Uterus (tissue), 2 donors: ENCODE measurements at regions not wholly inside any gene's neighbourhood (a gene's known extent, or its start where the extent isn't known, plus 50 kb on each side); places are given as distances from the start of the nearest gene placed in this dataset.

Experiments
- POLR2A ChIP-seq, 2 donors: fragments of 450-650 bp; IDR thresholded peaks; one replicate each; pipeline ENCODE4 v1.6.1; 2016; ENCODE audit warnings: antibody characterized with exemption in 2 of 2, mild to moderate bottlenecking in 1 of 2, moderate library complexity in 1 of 2
- TF ChIP-seq, protein P1 (sequence below), 4 experiments: fragments of 200-600 bp in 2 of 4; fragments of 450-650 bp in 2 of 4; sonication (generic) in 2 of 4; IDR thresholded peaks; one replicate each; pipeline ENCODE4 v1.5.1; 2016 to 2019; ENCODE audit warnings: antibody characterized with exemption in 4 of 4, mild to moderate bottlenecking in 2 of 4, moderate library complexity in 1 of 4

DNA sequence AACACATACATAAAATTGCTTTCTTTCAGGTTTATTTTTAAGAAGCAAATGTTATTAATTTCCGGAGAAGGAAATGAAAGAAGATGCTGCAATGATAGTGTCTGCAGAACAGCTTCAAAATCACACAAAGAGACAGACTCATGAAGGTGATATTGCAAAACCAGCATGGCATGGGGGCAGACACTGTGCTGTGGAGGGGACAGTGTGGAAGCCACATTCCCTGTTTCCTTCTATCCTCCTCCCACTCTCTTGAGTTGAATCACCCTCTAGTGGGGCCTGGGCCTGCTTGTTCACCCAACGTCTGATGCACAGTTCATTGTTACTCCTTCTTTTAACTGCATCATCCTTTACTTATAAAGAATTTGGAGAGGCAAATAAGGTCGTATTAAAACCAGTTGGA lies 104.0 kb upstream of the INSIG1 start:
- no peak for TF ChIP-seq POLR2A (IDR thresholded peaks at IDR 0.05)
- TF ChIP-seq, protein P1, sequence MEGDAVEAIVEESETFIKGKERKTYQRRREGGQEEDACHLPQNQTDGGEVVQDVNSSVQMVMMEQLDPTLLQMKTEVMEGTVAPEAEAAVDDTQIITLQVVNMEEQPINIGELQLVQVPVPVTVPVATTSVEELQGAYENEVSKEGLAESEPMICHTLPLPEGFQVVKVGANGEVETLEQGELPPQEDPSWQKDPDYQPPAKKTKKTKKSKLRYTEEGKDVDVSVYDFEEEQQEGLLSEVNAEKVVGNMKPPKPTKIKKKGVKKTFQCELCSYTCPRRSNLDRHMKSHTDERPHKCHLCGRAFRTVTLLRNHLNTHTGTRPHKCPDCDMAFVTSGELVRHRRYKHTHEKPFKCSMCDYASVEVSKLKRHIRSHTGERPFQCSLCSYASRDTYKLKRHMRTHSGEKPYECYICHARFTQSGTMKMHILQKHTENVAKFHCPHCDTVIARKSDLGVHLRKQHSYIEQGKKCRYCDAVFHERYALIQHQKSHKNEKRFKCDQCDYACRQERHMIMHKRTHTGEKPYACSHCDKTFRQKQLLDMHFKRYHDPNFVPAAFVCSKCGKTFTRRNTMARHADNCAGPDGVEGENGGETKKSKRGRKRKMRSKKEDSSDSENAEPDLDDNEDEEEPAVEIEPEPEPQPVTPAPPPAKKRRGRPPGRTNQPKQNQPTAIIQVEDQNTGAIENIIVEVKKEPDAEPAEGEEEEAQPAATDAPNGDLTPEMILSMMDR (IDR thresholded peaks at IDR 0.05) = no peak
